HEK293 (cell line): ENCODE measurements at regions not wholly inside any gene's neighbourhood (a gene's known extent, or its start where the extent isn't known, plus 50 kb on each side); places are given as distances from the start of the nearest gene placed in this dataset.

Experiments used
- ZNF114 ChIP-seq: fragments of 450-650 bp; formaldehyde crosslinking; IDR thresholded peaks from 2 replicates; pipeline ENCODE4 v1.5.0; 2017; ENCODE audit warnings: missing biosample characterization, missing genetic modification characterization
- ZNF561 ChIP-seq: fragments of 450-650 bp; IDR thresholded peaks from 2 replicates; pipeline ENCODE4 v1.5.1; 2018; ENCODE audit warnings: missing biosample characterization, missing genetic modification characterization, borderline replicate concordance
- TF ChIP-seq, protein P1 (sequence below): fragments of 450-650 bp; formaldehyde crosslinking; IDR thresholded peaks from 2 replicates; pipeline ENCODE4 v1.5.1; 2016; ENCODE audit warnings: missing biosample characterization, missing genetic modification characterization
- TF ChIP-seq, protein P2 (sequence below): fragments of 450-650 bp; formaldehyde crosslinking; IDR thresholded peaks from 2 replicates; pipeline ENCODE4 v1.5.1; 2017; ENCODE audit warnings: missing biosample characterization, mild to moderate bottlenecking, missing genetic modification characterization, moderate library complexity
- TF ChIP-seq, protein P3 (sequence below): fragments of 450-650 bp; formaldehyde crosslinking; IDR thresholded peaks from 2 replicates; pipeline ENCODE4 v1.5.1; 2016; ENCODE audit warnings: missing biosample characterization, missing genetic modification characterization, low read depth
- TF ChIP-seq, protein P4 (sequence below): fragments of 450-650 bp; formaldehyde crosslinking; IDR thresholded peaks from 2 replicates; pipeline ENCODE4 v1.5.1; 2016; ENCODE audit warnings: missing biosample characterization, missing genetic modification characterization

DNA sequence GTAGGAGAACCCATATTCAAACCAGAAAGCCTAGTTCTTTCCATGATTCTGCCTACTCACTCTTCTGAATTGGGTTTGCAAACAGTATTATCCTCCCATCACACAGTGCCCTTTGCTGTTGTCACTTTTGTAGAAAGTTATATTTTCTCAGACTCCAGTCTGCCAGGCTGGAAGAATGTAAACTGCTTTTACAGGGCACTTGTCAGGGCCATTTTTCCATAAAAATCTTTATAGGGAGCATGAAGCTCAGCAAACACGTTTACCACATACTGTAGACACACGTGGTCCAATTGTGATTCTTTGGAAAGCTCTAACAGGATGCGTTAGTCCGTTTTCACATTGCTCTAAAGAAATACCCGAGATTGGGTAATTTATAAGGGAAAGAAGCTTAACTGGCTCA is 204.0 kb downstream of the KCNN2 start:
- TF ChIP-seq, protein P1, sequence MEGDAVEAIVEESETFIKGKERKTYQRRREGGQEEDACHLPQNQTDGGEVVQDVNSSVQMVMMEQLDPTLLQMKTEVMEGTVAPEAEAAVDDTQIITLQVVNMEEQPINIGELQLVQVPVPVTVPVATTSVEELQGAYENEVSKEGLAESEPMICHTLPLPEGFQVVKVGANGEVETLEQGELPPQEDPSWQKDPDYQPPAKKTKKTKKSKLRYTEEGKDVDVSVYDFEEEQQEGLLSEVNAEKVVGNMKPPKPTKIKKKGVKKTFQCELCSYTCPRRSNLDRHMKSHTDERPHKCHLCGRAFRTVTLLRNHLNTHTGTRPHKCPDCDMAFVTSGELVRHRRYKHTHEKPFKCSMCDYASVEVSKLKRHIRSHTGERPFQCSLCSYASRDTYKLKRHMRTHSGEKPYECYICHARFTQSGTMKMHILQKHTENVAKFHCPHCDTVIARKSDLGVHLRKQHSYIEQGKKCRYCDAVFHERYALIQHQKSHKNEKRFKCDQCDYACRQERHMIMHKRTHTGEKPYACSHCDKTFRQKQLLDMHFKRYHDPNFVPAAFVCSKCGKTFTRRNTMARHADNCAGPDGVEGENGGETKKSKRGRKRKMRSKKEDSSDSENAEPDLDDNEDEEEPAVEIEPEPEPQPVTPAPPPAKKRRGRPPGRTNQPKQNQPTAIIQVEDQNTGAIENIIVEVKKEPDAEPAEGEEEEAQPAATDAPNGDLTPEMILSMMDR (tag by site-specific recombination): no peak
- TF ChIP-seq, protein P2, sequence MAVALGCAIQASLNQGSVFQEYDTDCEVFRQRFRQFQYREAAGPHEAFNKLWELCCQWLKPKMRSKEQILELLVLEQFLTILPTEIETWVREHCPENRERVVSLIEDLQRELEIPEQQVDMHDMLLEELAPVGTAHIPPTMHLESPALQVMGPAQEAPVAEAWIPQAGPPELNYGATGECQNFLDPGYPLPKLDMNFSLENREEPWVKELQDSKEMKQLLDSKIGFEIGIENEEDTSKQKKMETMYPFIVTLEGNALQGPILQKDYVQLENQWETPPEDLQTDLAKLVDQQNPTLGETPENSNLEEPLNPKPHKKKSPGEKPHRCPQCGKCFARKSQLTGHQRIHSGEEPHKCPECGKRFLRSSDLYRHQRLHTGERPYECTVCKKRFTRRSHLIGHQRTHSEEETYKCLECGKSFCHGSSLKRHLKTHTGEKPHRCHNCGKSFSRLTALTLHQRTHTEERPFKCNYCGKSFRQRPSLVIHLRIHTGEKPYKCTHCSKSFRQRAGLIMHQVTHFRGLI: no peak
- TF ChIP-seq, protein P3, sequence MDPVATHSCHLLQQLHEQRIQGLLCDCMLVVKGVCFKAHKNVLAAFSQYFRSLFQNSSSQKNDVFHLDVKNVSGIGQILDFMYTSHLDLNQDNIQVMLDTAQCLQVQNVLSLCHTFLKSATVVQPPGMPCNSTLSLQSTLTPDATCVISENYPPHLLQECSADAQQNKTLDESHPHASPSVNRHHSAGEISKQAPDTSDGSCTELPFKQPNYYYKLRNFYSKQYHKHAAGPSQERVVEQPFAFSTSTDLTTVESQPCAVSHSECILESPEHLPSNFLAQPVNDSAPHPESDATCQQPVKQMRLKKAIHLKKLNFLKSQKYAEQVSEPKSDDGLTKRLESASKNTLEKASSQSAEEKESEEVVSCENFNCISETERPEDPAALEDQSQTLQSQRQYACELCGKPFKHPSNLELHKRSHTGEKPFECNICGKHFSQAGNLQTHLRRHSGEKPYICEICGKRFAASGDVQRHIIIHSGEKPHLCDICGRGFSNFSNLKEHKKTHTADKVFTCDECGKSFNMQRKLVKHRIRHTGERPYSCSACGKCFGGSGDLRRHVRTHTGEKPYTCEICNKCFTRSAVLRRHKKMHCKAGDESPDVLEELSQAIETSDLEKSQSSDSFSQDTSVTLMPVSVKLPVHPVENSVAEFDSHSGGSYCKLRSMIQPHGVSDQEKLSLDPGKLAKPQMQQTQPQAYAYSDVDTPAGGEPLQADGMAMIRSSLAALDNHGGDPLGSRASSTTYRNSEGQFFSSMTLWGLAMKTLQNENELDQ (tag by site-specific recombination): no peak
- TF ChIP-seq ZNF114 (tag by site-specific recombination) (no peak), ZNF561 (tag by site-specific recombination) (no peak)
- TF ChIP-seq, protein P4, sequence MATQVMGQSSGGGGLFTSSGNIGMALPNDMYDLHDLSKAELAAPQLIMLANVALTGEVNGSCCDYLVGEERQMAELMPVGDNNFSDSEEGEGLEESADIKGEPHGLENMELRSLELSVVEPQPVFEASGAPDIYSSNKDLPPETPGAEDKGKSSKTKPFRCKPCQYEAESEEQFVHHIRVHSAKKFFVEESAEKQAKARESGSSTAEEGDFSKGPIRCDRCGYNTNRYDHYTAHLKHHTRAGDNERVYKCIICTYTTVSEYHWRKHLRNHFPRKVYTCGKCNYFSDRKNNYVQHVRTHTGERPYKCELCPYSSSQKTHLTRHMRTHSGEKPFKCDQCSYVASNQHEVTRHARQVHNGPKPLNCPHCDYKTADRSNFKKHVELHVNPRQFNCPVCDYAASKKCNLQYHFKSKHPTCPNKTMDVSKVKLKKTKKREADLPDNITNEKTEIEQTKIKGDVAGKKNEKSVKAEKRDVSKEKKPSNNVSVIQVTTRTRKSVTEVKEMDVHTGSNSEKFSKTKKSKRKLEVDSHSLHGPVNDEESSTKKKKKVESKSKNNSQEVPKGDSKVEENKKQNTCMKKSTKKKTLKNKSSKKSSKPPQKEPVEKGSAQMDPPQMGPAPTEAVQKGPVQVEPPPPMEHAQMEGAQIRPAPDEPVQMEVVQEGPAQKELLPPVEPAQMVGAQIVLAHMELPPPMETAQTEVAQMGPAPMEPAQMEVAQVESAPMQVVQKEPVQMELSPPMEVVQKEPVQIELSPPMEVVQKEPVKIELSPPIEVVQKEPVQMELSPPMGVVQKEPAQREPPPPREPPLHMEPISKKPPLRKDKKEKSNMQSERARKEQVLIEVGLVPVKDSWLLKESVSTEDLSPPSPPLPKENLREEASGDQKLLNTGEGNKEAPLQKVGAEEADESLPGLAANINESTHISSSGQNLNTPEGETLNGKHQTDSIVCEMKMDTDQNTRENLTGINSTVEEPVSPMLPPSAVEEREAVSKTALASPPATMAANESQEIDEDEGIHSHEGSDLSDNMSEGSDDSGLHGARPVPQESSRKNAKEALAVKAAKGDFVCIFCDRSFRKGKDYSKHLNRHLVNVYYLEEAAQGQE (tag by site-specific recombination): no peak
